ENCODE measurements at regions not wholly inside any gene's neighbourhood (a gene's known extent, or its start where the extent isn't known, plus 50 kb on each side); places are given as distances from the start of the nearest gene placed in this dataset.

DNA sequence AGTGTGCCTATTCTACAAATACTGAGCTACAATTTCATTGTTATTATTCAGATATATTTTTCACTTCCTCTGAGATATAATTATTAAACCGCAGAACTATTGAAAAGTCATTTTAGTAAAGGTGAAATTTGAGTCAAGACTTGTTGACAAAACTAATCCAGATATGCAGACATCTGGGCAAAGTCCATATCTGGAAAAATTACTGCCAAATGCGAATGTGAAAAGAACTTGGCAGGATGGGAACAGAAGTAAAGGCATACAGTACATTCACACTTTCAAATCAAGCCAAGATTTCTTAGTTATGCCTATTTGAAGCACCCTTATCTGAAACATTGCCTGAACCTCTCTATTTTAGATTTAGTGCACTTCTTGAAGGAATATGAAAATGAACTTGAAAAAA is 923.6 kb downstream of the CCDC85A start:
- TF ChIP-seq, protein P1, sequence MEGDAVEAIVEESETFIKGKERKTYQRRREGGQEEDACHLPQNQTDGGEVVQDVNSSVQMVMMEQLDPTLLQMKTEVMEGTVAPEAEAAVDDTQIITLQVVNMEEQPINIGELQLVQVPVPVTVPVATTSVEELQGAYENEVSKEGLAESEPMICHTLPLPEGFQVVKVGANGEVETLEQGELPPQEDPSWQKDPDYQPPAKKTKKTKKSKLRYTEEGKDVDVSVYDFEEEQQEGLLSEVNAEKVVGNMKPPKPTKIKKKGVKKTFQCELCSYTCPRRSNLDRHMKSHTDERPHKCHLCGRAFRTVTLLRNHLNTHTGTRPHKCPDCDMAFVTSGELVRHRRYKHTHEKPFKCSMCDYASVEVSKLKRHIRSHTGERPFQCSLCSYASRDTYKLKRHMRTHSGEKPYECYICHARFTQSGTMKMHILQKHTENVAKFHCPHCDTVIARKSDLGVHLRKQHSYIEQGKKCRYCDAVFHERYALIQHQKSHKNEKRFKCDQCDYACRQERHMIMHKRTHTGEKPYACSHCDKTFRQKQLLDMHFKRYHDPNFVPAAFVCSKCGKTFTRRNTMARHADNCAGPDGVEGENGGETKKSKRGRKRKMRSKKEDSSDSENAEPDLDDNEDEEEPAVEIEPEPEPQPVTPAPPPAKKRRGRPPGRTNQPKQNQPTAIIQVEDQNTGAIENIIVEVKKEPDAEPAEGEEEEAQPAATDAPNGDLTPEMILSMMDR (IDR thresholded peaks at IDR 0.05; ENCODE audit: low read depth, low read length) = no peak
- TF ChIP-seq, protein P2, sequence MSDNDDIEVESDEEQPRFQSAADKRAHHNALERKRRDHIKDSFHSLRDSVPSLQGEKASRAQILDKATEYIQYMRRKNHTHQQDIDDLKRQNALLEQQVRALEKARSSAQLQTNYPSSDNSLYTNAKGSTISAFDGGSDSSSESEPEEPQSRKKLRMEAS (IDR thresholded peaks at IDR 0.05; ENCODE audit: low read depth, low read length) = no peak
- no peak for TF ChIP-seq POLR2A (IDR thresholded peaks at IDR 0.05; ENCODE audit: extremely low read depth, insufficient read length)

Data from NB4 (cell line).